ENCODE measurements at regions not wholly inside any gene's neighbourhood (a gene's known extent, or its start where the extent isn't known, plus 50 kb on each side); places are given as distances from the start of the nearest gene placed in this dataset.

DNA sequence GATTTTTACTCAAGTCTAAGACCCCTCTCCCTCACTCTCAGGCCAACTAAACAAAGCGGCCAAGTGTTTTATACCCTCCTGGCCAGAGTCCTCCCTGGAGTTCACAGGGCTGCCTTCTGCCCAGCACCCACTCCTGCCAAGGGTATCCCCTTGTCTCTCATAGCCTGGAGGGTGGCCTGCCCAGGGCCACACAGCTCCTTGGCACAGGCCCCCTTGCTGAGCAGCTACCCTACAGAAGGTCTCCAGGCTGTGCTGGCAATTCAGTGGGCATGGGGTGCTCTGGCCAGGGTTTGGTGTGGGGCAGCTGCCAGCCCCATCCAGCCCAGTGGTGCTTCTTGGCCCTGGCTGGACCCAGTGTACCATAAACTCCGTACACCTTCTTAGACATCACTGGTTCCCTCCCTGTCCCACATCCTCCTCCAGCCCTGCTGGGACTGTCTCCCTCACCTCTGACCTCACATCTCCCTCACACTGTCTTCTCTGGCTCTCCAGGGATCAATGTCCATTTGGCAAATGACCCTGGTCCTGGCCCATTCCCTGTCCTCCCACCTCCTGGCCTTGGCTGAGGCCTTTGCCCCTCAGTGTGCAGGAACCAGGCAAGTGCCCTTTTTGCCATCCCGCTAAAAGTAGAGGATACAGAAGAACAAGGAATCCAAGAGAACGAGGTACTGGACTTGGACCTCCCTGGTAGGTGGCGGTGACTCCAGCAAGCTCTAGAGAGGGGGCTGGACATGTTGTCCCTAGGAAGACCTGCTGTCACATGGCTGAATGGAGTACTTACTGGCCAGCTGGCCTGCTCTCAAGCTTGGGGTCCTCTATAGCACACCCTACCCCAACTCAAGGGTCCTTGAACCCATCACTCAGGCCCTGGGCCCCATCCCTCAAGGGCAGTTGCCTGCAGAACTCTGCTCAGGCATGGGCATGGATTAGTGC, 50.0 kb upstream of the TRPM1 start:
- DNase-seq (ENCODE audit: low read depth): no peak

DNA sequence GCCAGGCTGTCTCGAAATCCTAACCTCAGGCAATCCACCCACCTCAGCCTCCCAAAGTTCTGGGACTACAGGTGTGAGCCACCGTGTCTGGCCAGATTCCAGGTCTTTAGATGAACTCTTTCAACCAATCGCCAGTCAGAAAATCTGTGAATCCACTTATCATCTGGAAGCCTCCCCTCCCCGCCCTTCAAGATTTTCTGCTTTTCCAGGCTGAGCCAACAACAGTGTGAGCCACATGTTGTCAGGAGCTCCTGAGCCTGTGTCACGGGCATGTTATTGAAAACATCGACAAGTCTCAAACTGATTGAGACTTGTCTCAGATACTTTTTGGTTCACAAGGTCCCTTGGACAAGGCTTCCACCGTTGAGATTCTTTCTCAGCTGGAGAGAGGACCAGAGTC, 52.0 kb upstream of the TRPM1 start:
- DNase-seq (ENCODE audit: low read depth): no peak

DNA sequence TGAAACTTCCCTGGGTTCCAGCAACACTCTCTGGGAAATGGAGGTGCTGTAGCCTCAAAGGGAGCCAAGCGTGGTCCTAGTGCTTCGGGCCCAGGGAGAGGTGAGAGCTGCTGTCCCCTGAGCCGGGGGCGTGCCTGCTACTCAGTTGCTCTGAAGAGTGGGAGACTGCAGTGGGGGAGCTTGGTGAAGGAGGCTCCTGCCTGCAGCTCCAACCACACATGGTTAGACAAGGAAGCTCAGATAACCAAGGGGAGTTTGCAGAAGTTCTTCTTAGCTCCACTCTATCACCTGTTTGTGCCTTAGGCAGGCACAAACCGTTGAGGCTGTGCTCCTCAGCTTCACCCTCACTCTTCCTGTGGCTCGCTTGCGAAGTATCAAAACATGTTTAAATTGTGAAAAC, 53.6 kb upstream of the TRPM1 start:
- no peak for DNase-seq (ENCODE audit: low read depth)

DNA sequence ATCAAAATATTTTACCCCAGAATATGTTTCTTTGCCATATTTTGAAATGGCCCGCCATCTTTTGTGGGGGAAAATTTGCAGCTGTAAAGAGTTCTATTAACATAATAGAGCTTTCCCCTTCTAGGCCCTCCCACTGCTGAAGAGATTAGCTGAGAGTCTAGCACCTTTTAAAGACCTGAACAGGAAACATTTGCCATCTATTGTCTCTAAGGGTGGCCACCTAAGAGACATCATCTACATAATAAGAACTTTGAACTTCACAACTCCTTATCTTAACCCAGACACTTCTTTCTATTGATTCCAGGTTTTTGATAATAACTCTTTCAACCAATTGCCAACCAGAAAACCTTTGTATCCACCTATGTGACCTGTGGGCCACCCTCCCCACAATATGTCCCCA, 54.7 kb upstream of the TRPM1 start:
- DNase-seq (ENCODE audit: low read depth): no peak

DNA sequence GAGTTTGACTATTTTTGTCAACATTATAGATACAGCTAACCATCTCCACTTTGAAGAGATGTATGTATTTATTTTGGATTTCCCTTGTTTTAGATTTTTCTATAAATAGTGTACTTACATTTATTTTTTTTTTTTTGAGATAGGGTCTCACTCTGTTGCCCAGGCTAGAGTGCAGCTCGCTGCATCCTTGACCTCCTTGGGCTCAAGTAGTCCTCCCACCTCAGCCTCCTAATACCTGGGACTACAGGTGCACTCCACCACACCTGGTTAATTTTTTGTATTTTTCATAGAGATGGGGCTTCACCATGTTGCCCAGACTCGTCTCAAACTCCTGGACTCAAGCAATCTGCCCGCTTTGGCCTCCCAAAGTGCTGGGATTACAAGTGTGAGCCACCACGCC, 55.3 kb upstream of the TRPM1 start:
- no peak for DNase-seq (ENCODE audit: low read depth)

DNA sequence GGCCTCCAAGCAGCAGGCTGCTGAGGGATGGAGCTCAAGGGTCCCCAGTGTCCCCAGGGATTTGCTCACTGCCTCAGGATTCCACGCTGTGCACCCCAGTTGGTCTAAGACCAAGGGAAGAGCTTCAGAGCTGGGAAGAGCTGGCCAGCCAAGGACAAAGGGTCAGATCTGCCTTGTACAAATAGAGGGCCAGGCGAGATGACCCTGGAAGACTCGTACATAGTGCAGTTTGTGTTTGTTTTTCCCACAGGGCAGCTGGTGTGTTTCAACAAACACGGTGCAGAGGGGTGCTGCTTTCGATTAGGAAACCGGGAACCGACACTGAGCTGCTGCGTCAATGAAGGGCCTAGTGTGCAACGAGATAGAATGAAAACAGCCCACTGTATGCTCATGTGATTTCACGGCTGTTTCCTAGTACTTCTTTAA, 56.1 kb upstream of the TRPM1 start:
- no peak for DNase-seq (ENCODE audit: low read depth)

DNA sequence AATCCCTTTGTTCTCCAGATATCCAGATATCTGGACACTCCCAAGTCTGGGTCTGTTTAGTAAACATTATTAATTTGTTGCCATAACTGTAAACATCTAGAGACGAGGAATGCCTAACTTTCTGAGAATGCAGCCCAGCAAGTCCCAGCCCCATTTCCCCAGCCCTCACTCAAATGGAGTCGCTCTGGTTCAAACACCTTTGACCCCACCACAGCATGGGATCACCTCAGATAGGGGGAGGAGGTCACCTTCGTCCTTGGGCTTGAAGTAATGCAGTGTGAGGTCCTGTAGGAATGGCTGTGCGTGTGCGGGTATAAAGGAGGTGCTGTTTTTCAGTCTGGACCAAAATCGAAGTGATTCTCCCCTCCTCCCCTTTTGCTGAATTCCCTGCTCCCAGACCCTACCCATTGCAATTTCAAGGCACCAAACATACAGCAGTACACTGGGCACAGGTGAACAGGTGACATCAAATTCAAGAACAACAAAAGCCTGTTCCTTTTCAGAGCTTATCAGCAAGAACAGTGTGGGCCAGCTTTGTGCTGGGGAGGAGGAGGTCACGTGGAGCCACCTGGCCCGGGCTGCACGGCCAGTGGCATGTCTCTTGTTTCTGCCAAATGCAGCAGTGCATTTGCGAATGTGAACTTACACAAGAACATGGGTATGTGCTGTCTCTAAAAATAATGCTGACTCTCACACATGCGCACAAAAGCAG, 57.5 kb upstream of the TRPM1 start:
- DNase-seq (ENCODE audit: low read depth): no peak

DNA sequence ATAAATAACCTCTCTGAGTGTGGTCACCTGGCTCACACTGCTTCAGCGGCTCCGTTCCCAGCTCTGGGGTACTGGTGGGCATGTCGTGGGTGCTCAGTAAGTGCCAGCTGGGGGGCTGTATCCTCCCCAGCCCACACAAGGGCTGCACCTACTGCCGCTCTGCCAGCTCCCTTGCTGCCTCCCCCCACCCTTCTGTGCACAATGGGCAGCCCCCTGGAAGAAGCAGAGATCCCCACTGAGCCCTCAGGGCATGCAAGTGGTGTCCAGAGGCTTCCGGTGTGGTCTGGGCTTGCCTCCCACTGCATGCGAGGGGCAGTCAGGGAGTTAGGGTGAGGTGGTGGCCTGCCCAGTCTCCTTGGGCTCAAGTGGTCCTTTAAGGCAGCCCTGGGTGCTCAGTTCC, 58.3 kb upstream of the TRPM1 start:
- no peak for DNase-seq (ENCODE audit: low read depth)

DNA sequence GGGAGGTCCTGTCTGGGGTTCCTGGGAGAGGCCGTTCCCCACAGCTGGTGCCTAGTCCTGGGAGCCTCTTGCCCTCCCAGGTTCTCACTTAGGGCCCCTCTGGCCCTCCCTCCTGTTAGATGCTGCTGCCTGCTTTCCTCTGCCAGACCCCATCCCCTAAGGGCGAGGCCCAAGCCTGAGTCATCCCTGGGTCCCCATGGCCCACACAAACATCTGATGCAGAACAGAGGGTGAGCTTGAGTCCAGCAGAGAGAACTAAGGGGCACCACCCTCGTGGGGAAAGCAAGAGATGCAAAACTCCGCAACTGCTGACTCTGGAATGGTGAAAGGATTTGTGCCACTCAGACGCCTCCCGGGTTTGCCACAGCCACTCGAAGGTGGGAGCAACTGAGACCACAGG, 58.8 kb upstream of the TRPM1 start:
- no peak for DNase-seq (ENCODE audit: low read depth)

DNA sequence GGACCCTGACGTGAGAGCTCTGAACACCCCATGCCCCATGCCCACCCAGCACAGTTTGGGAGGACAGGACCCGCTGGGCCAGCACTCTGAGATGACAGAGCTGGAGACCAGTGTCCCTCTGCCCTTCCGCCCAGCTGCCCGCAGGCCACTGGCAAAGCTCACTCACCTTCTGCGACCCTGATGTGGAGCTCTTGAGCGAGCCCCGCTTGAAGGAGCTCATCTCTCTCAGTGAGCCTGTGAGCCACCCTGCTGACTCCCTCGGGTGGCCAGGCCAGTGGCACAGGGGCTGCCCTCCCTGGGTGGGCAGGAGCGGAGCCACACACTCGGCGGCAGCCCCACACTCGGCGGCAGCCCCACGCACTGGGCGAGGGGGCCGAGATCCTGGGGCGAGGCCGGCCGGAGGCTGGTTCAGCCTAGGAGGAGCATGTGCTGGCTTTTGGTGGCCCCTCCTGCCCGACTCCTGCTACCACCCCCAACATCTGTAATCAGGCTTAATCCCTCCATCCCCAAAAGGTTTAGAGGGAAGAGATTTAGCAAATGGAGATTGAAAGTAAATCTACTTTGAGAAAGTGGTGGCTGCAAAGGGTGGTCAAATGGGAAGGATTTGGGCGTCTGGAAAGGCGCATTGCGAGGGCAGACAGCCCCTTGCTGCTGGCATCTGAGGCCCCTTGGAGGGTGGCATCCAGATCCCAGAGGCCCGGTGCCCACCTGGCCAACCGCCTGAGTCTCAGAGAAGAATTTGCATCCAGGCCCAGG, 59.4 kb upstream of the TRPM1 start:
- DNase-seq (ENCODE audit: low read depth): no peak

DNA sequence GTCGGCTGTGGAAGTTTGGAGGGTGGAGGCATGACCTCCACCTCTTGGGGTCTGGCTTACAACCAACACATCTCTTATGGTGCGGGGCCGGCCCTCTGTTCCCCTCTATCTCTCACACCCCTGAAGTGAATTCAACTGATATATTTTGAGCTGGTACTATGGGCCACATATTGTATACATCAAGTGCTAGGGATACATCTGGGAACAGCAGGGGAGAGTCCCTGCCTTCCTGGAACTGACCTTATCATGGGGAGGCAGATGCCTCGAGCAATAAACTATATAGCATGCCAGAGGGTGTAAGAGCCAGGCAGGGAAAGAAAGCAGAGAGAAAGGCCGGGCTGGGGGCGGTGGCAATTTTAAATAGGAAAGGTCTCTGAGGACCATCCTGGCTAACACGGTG, 60.4 kb upstream of the TRPM1 start:
- DNase-seq (ENCODE audit: low read depth): no peak

DNA sequence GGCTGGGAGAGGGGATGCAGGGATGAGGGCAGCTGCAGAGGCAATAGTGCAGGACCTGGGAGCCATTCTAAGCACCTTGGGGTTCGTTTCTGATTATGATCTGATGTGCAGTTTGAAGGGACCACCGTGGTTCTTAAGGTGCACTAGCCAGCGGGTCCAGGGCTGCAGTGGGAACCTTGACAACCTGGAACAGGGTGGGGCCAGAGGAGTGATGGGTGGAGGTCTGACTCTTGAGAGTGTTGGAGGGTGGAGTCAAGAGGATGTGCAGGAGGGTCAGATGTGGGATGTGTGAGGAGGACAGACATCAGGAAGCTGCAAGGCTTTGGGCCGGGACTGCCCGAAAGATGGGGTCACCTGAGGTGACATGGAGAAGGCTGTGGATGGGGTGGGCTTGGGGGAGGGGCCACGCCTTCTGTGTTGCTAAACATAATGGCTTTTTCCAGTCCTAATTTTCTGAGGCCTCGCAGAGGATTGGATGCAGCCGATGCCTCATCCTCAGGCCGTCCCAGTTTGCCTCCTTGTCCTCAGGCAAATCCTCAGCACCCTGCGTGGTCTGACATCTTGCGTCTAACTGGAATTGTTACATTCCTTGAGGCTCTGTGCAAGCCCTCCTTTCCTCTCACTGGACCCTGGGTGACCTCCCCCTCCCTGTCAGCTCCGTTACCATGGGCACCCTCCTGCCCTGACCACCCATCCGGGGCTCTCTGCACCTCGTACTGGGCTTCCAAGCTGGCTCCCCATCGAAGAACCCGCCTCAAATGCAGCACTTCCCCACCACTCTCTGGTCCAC, 61.4 kb upstream of the TRPM1 start:
- DNase-seq (ENCODE audit: low read depth): no peak

DNA sequence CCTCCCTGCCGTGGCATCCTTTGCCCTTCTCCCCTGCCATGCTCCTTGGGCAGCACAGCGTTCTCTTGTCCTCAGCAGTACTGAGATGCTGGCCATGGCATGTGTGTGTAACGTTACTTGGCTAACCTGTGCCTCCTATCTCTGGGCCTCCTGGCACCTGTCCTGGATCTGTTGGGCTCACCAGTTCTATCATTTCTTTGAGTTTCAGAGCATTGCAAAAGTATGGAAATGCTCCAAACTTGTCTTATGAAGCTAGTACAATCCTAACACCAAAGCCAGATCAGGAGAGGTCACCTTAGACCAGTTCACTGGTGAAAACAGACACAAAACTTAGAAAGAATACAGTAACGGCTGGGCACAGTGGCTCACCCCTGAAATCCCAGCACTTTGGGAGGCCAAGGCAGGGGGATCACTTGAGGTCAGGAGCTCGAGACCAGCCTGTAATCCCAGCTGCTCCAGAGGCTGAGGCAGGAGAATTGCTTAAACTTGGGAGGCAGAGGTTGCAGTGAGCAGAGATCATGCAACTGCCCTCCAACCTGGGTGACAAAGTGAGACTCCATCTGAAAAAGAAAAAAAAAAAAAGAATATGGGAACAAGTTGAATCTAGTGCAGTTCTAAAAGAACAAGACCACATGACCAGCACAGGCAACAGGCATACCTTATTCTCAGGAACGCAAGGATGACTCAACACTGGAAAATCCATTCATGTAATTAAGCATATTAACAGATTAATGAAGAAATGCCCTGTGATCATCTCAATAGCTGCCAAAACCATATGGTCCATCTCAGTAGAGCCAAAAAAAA, 62.4 kb upstream of the TRPM1 start:
- DNase-seq (ENCODE audit: low read depth): no peak

DNA sequence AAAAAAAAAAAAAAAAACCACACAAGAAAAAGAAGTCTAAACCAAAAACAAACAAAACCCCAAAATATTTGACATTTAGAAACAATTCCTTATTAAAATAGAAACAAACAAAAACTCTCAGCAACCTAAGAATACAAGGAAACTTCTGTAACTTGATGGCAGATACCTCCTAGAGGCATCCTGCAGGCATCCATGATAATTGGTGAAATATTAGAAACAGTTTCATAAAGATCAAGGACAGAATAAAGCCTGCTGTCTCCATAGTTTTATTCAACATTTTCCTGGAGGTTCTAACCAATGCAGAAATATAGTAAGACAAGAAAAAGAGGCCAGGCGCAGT, 63.0 kb upstream of the TRPM1 start:
- no peak for DNase-seq (ENCODE audit: low read depth)

DNA sequence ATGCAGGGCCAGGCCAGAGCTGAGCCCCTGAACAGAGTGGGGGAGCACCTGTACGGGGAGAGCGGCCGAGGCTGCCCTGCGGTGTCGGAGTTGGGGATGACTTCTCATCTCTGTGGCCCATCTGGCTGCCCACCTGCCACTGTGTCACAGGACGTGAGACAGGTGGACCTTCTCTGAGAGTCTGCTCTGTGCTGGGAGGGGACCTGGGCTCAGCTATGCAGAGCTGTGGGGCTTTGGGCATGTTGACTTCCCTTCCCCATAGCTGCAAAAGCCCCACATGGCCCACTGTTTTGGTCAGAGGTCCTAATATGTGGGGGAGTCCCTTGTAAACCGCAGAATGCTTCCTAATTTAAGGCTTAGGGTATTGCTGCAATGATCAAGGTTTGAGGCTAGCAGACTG, 68.0 kb upstream of the TRPM1 start:
- DNase-seq (ENCODE audit: low read depth): no peak

DNA sequence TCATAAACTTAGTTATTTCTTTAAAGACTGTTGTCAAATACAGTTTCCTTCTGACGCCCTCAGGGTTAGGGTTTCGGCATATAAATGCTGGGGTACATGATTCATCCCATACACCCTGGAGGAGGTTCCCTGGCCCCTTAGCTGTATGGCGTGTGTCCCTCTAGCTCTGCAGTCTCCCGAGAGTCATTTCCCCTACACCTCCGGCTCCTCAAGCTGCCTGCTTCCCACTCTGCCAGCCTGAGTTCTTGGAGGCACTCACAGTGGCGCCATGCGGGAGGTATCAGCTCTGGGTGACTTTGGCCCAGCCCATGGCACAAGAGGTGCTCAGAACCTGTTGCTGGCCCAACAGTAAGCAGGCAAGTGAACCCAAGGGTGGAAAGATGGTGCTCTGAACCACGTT, 70.2 kb upstream of the TRPM1 start:
- no peak for DNase-seq (ENCODE audit: low read depth)

DNA sequence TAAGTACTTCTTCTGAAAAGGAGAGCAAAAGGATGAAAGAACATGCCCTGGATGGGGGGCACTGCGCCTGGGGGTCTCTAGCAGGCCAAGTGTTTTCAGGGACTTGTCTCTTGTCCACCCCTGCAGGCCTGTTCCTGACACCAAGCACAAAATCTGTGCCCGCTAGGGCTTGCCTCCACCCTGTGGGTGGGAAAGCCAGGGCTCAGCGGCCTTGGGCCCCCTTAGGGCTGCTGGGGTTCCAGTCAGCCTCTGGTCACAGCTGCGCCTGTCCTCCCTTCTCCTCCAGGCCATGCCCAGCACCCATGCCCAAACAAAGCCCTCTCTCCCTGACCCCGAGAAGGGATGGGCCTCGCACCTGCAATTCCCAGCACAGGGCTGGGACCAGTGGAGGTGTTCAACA, 71.1 kb upstream of the TRPM1 start:
- DNase-seq (ENCODE audit: low read depth): no peak

DNA sequence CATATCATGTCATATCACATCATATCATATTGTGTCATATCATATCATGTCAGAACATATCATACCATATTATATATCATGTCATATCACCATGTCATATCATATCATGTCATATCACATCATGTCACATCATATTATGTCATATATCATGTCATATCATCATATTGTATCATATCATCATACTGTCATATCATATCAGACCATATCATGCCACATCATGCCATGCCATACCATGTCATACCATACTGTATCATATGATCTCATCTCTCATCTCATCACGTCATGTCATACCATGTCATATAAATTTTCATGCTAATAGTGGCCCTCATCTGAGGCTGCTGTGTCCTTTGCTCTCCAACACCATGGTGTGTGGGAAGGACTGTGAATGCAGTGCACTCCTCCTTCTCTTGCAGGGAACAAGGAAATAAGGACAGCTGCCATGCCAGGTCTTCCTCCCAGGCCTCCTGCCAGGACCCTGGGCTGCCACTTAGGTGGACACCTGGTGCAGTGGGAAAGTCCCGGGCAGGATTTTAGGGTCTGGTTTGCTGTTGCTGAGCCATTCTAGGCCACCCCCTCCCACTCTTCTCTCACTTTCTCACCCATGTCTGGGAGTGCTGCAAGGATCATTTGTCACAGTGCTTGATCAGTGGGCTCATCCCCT, 72.4 kb upstream of the TRPM1 start:
- DNase-seq (ENCODE audit: low read depth): no peak

DNA sequence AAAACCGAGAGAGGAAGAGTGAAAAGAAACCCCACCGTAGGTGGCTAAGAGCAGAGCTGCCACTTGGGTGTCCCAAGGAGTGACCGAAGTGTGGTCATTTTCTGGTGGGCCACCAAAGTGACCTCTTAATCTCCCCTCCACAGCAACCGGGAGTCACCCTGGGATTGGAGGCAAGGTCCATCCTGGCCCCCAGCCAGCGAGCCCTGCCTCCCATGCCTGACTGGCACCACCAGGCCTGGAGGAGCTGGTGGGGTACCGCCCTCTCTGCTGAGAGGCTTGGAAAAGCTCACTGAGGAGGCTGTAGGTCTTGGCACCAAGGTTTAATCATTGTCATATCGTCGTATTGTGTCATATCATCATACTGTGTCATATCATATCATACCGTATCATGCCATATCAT, 74.0 kb upstream of the TRPM1 start:
- DNase-seq (ENCODE audit: low read depth): no peak

DNA sequence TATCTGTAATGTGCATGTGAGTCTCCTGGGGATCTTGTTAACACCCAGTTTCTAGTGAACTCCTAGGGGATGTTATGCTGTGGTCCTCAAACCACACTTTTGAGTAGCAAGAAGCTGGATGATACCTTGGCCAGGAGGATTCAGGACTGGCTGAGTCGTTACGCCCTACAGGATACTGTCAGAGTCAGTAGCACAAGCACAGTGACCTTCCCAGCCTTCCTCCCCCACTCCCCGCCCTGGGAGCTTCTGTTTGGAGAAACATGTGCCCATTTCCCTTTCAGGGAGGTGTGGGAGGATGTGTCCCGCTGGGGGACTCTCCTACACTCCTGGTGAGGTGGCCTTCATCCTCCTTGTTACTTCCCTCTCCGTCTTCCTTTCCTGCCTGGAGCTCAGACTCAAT, 76.4 kb upstream of the TRPM1 start:
- DNase-seq (ENCODE audit: low read depth): no peak

DNA sequence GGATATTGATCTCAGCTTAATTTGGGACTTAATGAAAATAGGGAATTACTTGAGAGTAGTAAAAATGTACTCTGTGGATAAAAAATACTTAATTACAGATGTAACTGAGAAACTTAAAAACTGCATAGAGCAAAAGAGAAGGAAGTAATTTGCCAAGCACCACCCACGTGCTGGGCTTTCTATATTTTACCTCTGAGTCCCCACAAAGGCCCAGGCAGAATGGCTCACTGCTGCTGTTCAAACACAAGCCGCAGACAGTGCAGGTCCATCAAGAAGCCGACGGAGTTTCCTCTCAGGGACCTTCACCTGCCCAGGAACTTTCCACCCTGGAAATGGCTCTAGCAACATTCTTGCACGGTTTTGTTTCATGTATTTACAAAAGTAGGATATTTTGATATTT, 77.2 kb upstream of the TRPM1 start:
- DNase-seq (ENCODE audit: low read depth): no peak
